ENCODE measurements at regions not wholly inside any gene's neighbourhood (a gene's known extent, or its start where the extent isn't known, plus 50 kb on each side); places are given as distances from the start of the nearest gene placed in this dataset.

- Histone ChIP-seq H3K27ac (ENCODE audit: low read depth, low read length) (no peak overlapping the region), H3K4me3 (ENCODE audit: low read length in 2 of 2) (no peak overlapping the region), H3K27me3 (ENCODE audit: insufficient read depth, low read length) (no peaks in the 10 kb centered on the region), H3K4me1 (ENCODE audit: insufficient read depth, low read length) (no peaks in the 10 kb centered on the region), H3K36me3 (ENCODE audit: insufficient read depth, low read length) (no peaks in the 10 kb centered on the region), H3K9me3 (ENCODE audit: control insufficient read depth in 1 of 2, low read length in 2 of 2) (no peaks in the 10 kb centered on the region)
- no peaks in the 10 kb centered on the region for H3K4me1 Mint-ChIP-seq
- H3K4me3 Mint-ChIP-seq, result no peak overlapping the region
- H3K9me3 Mint-ChIP-seq, result peaks cover 0 to 2% (median 0%) of the 10 kb centered on the region in 8 donors
- peaks cover 0 to 1% of the 10 kb centered on the region in 2 donors for H3K27me3 Mint-ChIP-seq
- DNase-seq, result no peak
- POLR2A ChIA-PET (ENCODE audit: partially characterized antibody), result no interaction called here
- intact Hi-C loops (cut with micrococcal nuclease), result no loop called here
- H3K27ac Mint-ChIP-seq, result no peak overlapping the region
- CTCF ChIA-PET (ENCODE audit: partially characterized antibody), result no interaction called here
- no peaks in the 10 kb centered on the region for H3K36me3 Mint-ChIP-seq
Measured at GRCh38 chr18:986552-986951, 81.9 kb downstream of the ADCYAP1 start.

GRCh38 chr18:987325-988186, 82.9 kb downstream of the ADCYAP1 start:
- H3K36me3 Mint-ChIP-seq, result no peaks in the 10 kb centered on the region
- H3K27me3 ChIP-seq (ENCODE audit: insufficient read depth, low read length), result no peaks in the 10 kb centered on the region
- peaks cover 0 to 4% (median 0%) of the 10 kb centered on the region in 8 donors for H3K9me3 Mint-ChIP-seq
- H3K4me3 ChIP-seq (ENCODE audit: low read length in 2 of 2), result no peak overlapping the region
- peaks cover 1 to 2% of the 10 kb centered on the region in 2 donors for H3K27me3 Mint-ChIP-seq
- POLR2A ChIA-PET (ENCODE audit: partially characterized antibody), result no interaction called here
- H3K36me3 ChIP-seq (ENCODE audit: insufficient read depth, low read length), result no peaks in the 10 kb centered on the region
- H3K9me3 ChIP-seq (ENCODE audit: control insufficient read depth in 1 of 2, low read length in 2 of 2), result no peaks in the 10 kb centered on the region
- no peaks in the 10 kb centered on the region for H3K4me1 ChIP-seq (ENCODE audit: insufficient read depth, low read length)
- DNase-seq, result no peak
- no peaks in the 10 kb centered on the region for H3K4me1 Mint-ChIP-seq
- H3K27ac ChIP-seq (ENCODE audit: low read depth, low read length), result no peak overlapping the region
- CTCF ChIA-PET (ENCODE audit: partially characterized antibody), result no interaction called here
- H3K27ac Mint-ChIP-seq, result no peak overlapping the region
- intact Hi-C loops (cut with micrococcal nuclease), result no loop called here
- H3K4me3 Mint-ChIP-seq, result no peak overlapping the region

- CTCF ChIA-PET (ENCODE audit: partially characterized antibody), result no interaction called here
- no peak overlapping the region for H3K27ac Mint-ChIP-seq
- no peak overlapping the region for H3K4me3 Mint-ChIP-seq
- H3K27ac ChIP-seq (ENCODE audit: low read depth, low read length), result no peak overlapping the region
- no peaks in the 10 kb centered on the region for H3K4me1 Mint-ChIP-seq
- POLR2A ChIA-PET (ENCODE audit: partially characterized antibody), result no interaction called here
- no peaks in the 10 kb centered on the region for H3K4me1 ChIP-seq (ENCODE audit: insufficient read depth, low read length)
- H3K36me3 ChIP-seq (ENCODE audit: insufficient read depth, low read length), result no peaks in the 10 kb centered on the region
- peaks cover 0 to 9% (median 1%) of the 10 kb centered on the region in 8 donors for H3K9me3 Mint-ChIP-seq
- intact Hi-C loops (cut with micrococcal nuclease), result no loop called here
- H3K9me3 ChIP-seq (ENCODE audit: control insufficient read depth in 1 of 2, low read length in 2 of 2), result no peaks in the 10 kb centered on the region
- peaks cover 1 to 2% of the 10 kb centered on the region in 2 donors for H3K27me3 Mint-ChIP-seq
- H3K36me3 Mint-ChIP-seq, result no peaks in the 10 kb centered on the region
- H3K4me3 ChIP-seq (ENCODE audit: low read length in 2 of 2), result no peak overlapping the region
- H3K27me3 ChIP-seq (ENCODE audit: insufficient read depth, low read length), result no peaks in the 10 kb centered on the region
- DNase-seq, result no peak
Measured at GRCh38 chr18:989425-989824, 84.8 kb downstream of the ADCYAP1 start.

GRCh38 chr18:990197-990596, 85.5 kb downstream of the ADCYAP1 start:
- no peaks in the 10 kb centered on the region for H3K36me3 ChIP-seq (ENCODE audit: insufficient read depth, low read length)
- Mint-ChIP-seq H3K9me3 (peaks cover 0 to 12% (median 4%) of the 10 kb centered on the region in 8 donors), H3K4me1 (no peaks in the 10 kb centered on the region), H3K4me3 (no peak overlapping the region), H3K27me3 (peaks cover 1 to 5% of the 10 kb centered on the region in 2 donors), H3K36me3 (no peaks in the 10 kb centered on the region), H3K27ac (no peak overlapping the region)
- H3K9me3 ChIP-seq (ENCODE audit: control insufficient read depth in 1 of 2, low read length in 2 of 2), result no peaks in the 10 kb centered on the region
- no peak overlapping the region for H3K27ac ChIP-seq (ENCODE audit: low read depth, low read length)
- intact Hi-C loops (cut with micrococcal nuclease), result no loop called here
- no peaks in the 10 kb centered on the region for H3K4me1 ChIP-seq (ENCODE audit: insufficient read depth, low read length)
- ChIA-PET POLR2A (ENCODE audit: partially characterized antibody) (no interaction called here), CTCF (ENCODE audit: partially characterized antibody) (no interaction called here)
- H3K4me3 ChIP-seq (ENCODE audit: low read length in 2 of 2), result no peak overlapping the region
- H3K27me3 ChIP-seq (ENCODE audit: insufficient read depth, low read length), result no peaks in the 10 kb centered on the region
- no peak for DNase-seq

GRCh38 chr18:991441-991840, 86.8 kb downstream of the ADCYAP1 start:
- ChIA-PET POLR2A (ENCODE audit: partially characterized antibody) (no interaction called here), CTCF (ENCODE audit: partially characterized antibody) (no interaction called here)
- intact Hi-C loops (cut with micrococcal nuclease), result no loop called here
- no peaks in the 10 kb centered on the region for H3K9me3 ChIP-seq (ENCODE audit: control insufficient read depth in 1 of 2, low read length in 2 of 2)
- Mint-ChIP-seq H3K4me1 (no peaks in the 10 kb centered on the region), H3K4me3 (no peak overlapping the region), H3K9me3 (peaks cover 0 to 12% (median 5%) of the 10 kb centered on the region in 8 donors), H3K36me3 (no peaks in the 10 kb centered on the region), H3K27ac (no peak overlapping the region), H3K27me3 (peaks cover 1 to 5% of the 10 kb centered on the region in 2 donors)
- DNase-seq, result no peak
- no peak overlapping the region for H3K27ac ChIP-seq (ENCODE audit: low read depth, low read length)
- H3K4me1 ChIP-seq (ENCODE audit: insufficient read depth, low read length), result no peaks in the 10 kb centered on the region
- no peaks in the 10 kb centered on the region for H3K36me3 ChIP-seq (ENCODE audit: insufficient read depth, low read length)
- no peaks in the 10 kb centered on the region for H3K27me3 ChIP-seq (ENCODE audit: insufficient read depth, low read length)
- no peak overlapping the region for H3K4me3 ChIP-seq (ENCODE audit: low read length in 2 of 2)

GRCh38 chr18:993560-993959, 88.9 kb downstream of the ADCYAP1 start:
- no peaks in the 10 kb centered on the region for H3K36me3 Mint-ChIP-seq
- H3K9me3 ChIP-seq (ENCODE audit: control insufficient read depth in 1 of 2, low read length in 2 of 2), result no peaks in the 10 kb centered on the region
- H3K4me3 Mint-ChIP-seq, result no peak overlapping the region
- no peak for DNase-seq
- H3K27ac Mint-ChIP-seq, result no peak overlapping the region
- no peaks in the 10 kb centered on the region for H3K4me1 ChIP-seq (ENCODE audit: insufficient read depth, low read length)
- no peak overlapping the region for H3K4me3 ChIP-seq (ENCODE audit: low read length in 2 of 2)
- H3K27me3 Mint-ChIP-seq, result peaks cover 1 to 5% of the 10 kb centered on the region in 2 donors
- H3K9me3 Mint-ChIP-seq, result peaks cover 0 to 15% (median 5%) of the 10 kb centered on the region in 8 donors
- intact Hi-C loops (cut with micrococcal nuclease), result no loop called here
- H3K36me3 ChIP-seq (ENCODE audit: insufficient read depth, low read length), result no peaks in the 10 kb centered on the region
- ChIA-PET POLR2A (ENCODE audit: partially characterized antibody) (no interaction called here), CTCF (ENCODE audit: partially characterized antibody) (no interaction called here)
- H3K27me3 ChIP-seq (ENCODE audit: insufficient read depth, low read length), result no peaks in the 10 kb centered on the region
- no peak overlapping the region for H3K27ac ChIP-seq (ENCODE audit: low read depth, low read length)
- no peaks in the 10 kb centered on the region for H3K4me1 Mint-ChIP-seq

- CTCF ChIA-PET (ENCODE audit: partially characterized antibody), result no interaction called here
- H3K27ac ChIP-seq (ENCODE audit: low read depth, low read length), result no peak overlapping the region
- Mint-ChIP-seq H3K9me3 (peaks cover 0 to 15% (median 5%) of the 10 kb centered on the region in 8 donors), H3K27ac (no peak overlapping the region), H3K27me3 (peaks cover 1 to 5% of the 10 kb centered on the region in 2 donors), H3K4me3 (no peak overlapping the region), H3K4me1 (no peaks in the 10 kb centered on the region), H3K36me3 (no peaks in the 10 kb centered on the region)
- POLR2A ChIA-PET (ENCODE audit: partially characterized antibody), result no interaction called here
- no peaks in the 10 kb centered on the region for H3K36me3 ChIP-seq (ENCODE audit: insufficient read depth, low read length)
- intact Hi-C loops (cut with micrococcal nuclease), result no loop called here
- no peaks in the 10 kb centered on the region for H3K27me3 ChIP-seq (ENCODE audit: insufficient read depth, low read length)
- no peaks in the 10 kb centered on the region for H3K4me1 ChIP-seq (ENCODE audit: insufficient read depth, low read length)
- no peak overlapping the region for H3K4me3 ChIP-seq (ENCODE audit: low read length in 2 of 2)
- H3K9me3 ChIP-seq (ENCODE audit: control insufficient read depth in 1 of 2, low read length in 2 of 2), result no peaks in the 10 kb centered on the region
- no peak for DNase-seq
Measured at GRCh38 chr18:995629-996028, 91.0 kb downstream of the ADCYAP1 start.
